ENCODE measurements at regions not wholly inside any gene's neighbourhood (a gene's known extent, or its start where the extent isn't known, plus 50 kb on each side); places are given as distances from the start of the nearest gene placed in this dataset.

DNA sequence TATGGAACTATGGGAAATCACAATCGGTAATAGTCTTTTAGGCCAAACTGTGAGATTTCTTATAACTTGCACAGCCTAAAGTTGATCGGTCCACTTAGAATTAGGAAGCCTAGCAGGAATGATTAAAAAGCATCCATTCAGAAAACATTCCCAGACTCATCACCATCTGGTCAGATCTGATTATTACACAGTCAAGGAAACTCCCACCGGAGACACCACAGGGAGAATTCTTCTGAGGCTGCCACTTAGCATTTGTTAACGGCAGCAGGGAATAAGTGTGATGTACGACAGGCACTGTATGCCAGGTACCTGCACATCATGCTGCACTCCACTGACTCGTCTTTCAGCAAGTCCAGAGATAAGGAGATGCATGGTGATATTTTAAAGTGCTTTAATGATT lies 227.6 kb upstream of the STEAP1 start:
- no peaks in the 10 kb centered on the region for H3K27me3 ChIP-seq (ENCODE audit: low read depth)
- no peak overlapping the region for H3K4me3 ChIP-seq
- no peaks in the 10 kb centered on the region for H3K36me3 ChIP-seq (replicated peaks)
- in situ Hi-C loops (cut with MboI; ENCODE audit: low sequenced_read_pairs): no loop called here
- no peaks in the 10 kb centered on the region; the same call in 1 of the 2 replicates for H3K9me3 ChIP-seq
- no peak for DNase-seq (ENCODE audit: low spot score in 2 of 2)
- peaks cover 2% of the 10 kb centered on the region; the same call in 1 of the 2 replicates for H3K4me1 ChIP-seq

DNA sequence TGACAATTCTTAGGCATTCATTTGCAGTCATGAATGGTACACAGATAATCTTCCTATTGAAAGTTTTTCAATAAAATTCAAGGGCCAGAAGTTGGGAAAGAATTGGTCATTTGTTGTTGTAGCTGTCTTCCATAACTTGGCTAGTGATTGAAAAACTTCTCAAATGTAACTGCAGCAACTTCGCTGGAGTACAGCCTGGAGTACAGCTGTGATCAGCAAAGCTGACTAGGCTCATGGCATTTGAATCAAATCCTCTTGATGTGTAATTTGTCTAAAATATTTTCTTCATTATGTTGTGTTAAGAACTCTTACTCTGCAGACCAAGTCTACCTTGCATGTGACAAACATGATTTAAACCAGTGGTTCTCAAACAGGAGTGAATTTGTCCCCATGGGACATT lies 226.5 kb upstream of the STEAP1 start:
- DNase-seq (ENCODE audit: low spot score in 2 of 2): no peak
- H3K36me3 ChIP-seq (replicated peaks): no peaks in the 10 kb centered on the region
- peaks cover 2% of the 10 kb centered on the region; the same call in 1 of the 2 replicates for H3K4me1 ChIP-seq
- H3K9me3 ChIP-seq: no peaks in the 10 kb centered on the region
- no peak overlapping the region for H3K4me3 ChIP-seq
- in situ Hi-C loops (cut with MboI; ENCODE audit: low sequenced_read_pairs): no loop called here
- no peaks in the 10 kb centered on the region for H3K27me3 ChIP-seq (ENCODE audit: low read depth)

GRCh38 chr7:89928451-89928850 lies 225.8 kb upstream of the STEAP1 start:
- DNase-seq (ENCODE audit: low spot score in 2 of 2): no peak
- Histone ChIP-seq H3K4me3 (no peak overlapping the region), H3K27me3 (ENCODE audit: low read depth) (no peaks in the 10 kb centered on the region), H3K36me3 (replicated peaks) (no peaks in the 10 kb centered on the region), H3K4me1 (peaks cover 2% of the 10 kb centered on the region; the same call in 1 of the 2 replicates), H3K9me3 (no peaks in the 10 kb centered on the region)
- in situ Hi-C loops (cut with MboI; ENCODE audit: low sequenced_read_pairs): no loop called here

DNA sequence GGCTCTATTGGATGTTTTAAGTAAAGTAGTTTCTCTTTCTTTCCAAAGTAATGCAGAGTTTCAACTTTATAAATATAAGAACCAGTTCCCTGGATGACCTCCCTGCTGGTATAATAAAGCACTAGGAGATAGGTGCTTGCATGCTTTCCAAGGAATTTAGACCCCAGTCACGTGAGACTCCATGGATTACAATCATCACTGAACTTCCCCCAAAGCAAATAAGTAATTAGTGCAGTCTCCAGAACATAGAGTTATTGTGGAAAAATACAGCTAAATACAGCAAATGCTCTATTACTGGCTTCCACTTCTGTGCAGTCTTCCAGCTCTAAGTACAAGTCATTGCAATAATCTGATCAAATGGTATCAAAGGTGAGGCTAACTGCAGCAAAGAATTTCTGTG lies 220.2 kb upstream of the STEAP1 start:
- H3K4me3 ChIP-seq: no peak overlapping the region
- H3K9me3 ChIP-seq: no peaks in the 10 kb centered on the region
- in situ Hi-C loops (cut with MboI; ENCODE audit: low sequenced_read_pairs): no loop called here
- H3K4me1 ChIP-seq: no peaks in the 10 kb centered on the region
- no peak for DNase-seq (ENCODE audit: low spot score in 2 of 2)
- H3K36me3 ChIP-seq (replicated peaks): no peaks in the 10 kb centered on the region
- H3K27me3 ChIP-seq (ENCODE audit: low read depth): no peaks in the 10 kb centered on the region

DNA sequence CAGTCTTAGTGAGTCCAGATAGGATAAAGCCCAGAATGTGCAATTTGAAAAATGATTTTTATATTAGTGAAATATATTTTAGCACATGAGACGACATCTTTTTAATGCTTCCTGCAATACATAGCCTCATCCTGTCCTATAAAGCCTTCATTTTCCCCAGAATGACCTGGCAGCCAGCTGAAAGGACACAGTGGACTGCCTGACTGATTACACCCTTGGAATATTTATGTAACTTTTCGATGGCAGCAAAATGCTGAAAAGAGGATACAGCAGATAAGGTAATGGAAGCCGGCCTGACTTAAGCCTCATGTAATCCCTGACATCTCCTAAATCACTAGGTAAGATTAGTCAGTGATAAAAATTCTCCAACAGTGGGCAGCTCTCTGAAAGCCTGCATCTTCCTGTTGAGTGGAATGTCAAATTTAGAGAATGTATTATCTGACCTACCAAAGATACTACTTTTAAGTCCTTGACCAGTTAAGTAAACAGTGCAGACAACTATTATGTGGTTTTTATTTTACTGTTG lies 210.7 kb upstream of the STEAP1 start:
- Histone ChIP-seq H3K36me3 (replicated peaks) (no peaks in the 10 kb centered on the region), H3K9me3 (no peaks in the 10 kb centered on the region), H3K4me3 (no peak overlapping the region), H3K27me3 (ENCODE audit: low read depth) (no peaks in the 10 kb centered on the region), H3K4me1 (no peaks in the 10 kb centered on the region)
- no peak for DNase-seq (ENCODE audit: low spot score in 2 of 2)
- in situ Hi-C loops (cut with MboI; ENCODE audit: low sequenced_read_pairs): no loop called here

DNA sequence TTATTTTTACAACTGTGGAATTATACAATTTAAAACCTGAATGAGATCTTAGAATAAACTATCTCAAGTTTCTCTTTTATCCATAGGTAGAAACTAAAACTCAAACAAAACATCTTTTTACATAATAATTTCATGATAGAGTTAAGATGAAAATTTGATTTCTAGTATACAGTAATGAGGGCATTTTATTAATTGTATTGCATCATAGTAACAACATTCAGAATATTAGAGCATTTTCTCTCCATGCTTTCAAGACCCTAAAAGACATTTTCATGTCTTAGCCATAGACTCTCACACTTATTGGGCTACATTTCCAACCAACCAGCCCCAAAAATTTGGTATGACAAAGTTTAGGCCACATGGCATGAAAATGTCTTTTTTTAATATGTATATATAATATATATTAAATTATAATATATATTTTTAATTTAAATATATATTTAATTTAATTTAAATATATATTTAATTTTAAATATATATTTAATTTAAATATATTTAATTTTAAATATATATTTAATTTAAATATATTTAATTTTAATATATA lies 195.7 kb upstream of the STEAP1 start:
- Histone ChIP-seq H3K4me1 (no peaks in the 10 kb centered on the region), H3K36me3 (replicated peaks) (no peaks in the 10 kb centered on the region), H3K4me3 (no peak overlapping the region), H3K27me3 (ENCODE audit: low read depth) (no peaks in the 10 kb centered on the region), H3K9me3 (no peaks in the 10 kb centered on the region; the same call in none of the 2 replicates)
- in situ Hi-C loops (cut with MboI; ENCODE audit: low sequenced_read_pairs): no loop called here
- no peak for DNase-seq (ENCODE audit: low spot score in 2 of 2)

DNA sequence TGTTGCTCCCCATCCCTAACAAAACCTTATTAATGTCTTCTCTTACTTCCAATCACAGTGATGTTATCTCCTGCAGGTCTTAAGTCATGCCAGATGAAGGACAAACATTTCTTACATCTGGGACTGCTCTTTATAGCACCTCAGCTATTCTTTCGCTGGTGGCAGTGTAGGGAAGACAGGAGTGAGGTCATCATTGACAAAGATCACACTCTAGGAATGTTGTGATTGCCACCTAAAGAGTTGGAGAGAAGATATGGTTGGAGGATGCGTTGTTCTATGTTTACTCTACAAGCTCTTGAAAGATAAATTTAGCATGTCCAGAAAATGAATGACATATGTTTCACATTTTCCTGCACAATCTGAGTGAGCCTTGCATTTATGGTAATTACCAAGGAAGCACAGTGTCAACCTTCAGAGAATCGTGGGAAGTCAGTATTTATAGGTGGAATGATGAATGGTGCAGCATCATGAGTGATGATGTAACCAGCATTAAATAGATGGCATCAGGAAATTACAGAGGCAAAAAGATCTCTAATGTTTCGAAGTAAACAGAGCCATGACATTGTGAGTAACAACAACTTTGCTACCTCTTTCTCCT lies 188.1 kb upstream of the STEAP1 start:
- Histone ChIP-seq H3K36me3 (replicated peaks) (no peaks in the 10 kb centered on the region), H3K9me3 (no peaks in the 10 kb centered on the region; the same call in 1 of the 2 replicates), H3K27me3 (ENCODE audit: low read depth) (no peaks in the 10 kb centered on the region), H3K4me3 (no peak overlapping the region), H3K4me1 (no peaks in the 10 kb centered on the region)
- DNase-seq (ENCODE audit: low spot score in 2 of 2): no peak
- in situ Hi-C loops (cut with MboI; ENCODE audit: low sequenced_read_pairs): no loop called here

DNA sequence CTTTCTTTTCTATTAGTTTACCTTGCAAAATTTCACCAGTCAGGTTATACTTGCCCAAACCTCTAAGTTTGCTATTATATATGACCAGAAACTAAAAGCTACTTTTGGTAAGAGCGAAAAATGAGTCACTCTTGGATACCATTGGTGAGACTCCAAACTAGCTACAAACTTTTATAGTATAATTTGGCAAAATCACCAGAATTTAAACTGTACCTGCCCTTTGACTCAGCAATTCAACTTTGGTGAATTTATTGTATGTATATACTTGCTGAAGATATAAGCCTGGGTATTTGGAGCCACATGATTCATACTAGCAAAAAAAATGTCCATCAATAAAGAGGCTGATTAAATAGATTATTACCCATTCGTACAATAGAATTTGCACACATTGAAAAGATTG lies 178.7 kb upstream of the STEAP1 start:
- Histone ChIP-seq H3K27me3 (ENCODE audit: low read depth) (no peaks in the 10 kb centered on the region), H3K4me3 (no peak overlapping the region), H3K9me3 (no peaks in the 10 kb centered on the region), H3K4me1 (peaks cover 22% of the 10 kb centered on the region), H3K36me3 (replicated peaks) (no peaks in the 10 kb centered on the region)
- DNase-seq (ENCODE audit: low spot score in 2 of 2): no peak
- in situ Hi-C loops (cut with MboI; ENCODE audit: low sequenced_read_pairs): no loop called here

DNA sequence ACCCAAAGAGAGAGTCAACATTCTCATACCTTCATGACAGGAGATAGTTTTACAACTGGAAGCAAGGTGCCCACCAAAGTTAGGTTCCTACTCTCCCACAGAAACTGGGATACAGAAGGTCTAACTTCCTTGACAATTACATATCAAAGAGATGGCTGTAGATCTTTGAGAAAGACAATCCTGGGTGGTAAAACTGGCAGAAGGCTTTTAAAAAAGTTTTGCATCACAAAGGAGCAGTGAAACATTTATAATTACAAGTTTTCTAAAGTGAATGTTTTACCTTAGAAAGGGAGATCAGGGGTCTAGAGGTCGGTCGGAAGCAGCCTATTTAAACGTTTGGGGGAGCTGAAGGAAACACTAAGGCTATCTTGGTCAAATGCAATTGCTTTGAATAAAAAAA lies 166.6 kb upstream of the STEAP1 start:
- Histone ChIP-seq H3K36me3 (replicated peaks) (no peaks in the 10 kb centered on the region), H3K9me3 (peaks cover 4% of the 10 kb centered on the region; the same call in 1 of the 2 replicates), H3K4me1 (peaks cover 22% of the 10 kb centered on the region), H3K4me3 (no peak overlapping the region), H3K27me3 (ENCODE audit: low read depth) (no peaks in the 10 kb centered on the region)
- in situ Hi-C loops (cut with MboI; ENCODE audit: low sequenced_read_pairs): no loop called here
- peak in 1 of 2 experiments; percentile 69 for DNase-seq (ENCODE audit: low spot score in 2 of 2)

- no peak for DNase-seq (ENCODE audit: low spot score in 2 of 2)
- peaks cover 4% of the 10 kb centered on the region; the same call in 1 of the 2 replicates for H3K9me3 ChIP-seq
- no peak overlapping the region for H3K4me3 ChIP-seq
- no peaks in the 10 kb centered on the region for H3K27me3 ChIP-seq (ENCODE audit: low read depth)
- in situ Hi-C loops (cut with MboI; ENCODE audit: low sequenced_read_pairs): no loop called here
- H3K36me3 ChIP-seq (replicated peaks): no peaks in the 10 kb centered on the region
- H3K4me1 ChIP-seq: peaks cover 22% of the 10 kb centered on the region
Observed at GRCh38 chr7:89988074-89988473, 166.2 kb upstream of the STEAP1 start.

DNA sequence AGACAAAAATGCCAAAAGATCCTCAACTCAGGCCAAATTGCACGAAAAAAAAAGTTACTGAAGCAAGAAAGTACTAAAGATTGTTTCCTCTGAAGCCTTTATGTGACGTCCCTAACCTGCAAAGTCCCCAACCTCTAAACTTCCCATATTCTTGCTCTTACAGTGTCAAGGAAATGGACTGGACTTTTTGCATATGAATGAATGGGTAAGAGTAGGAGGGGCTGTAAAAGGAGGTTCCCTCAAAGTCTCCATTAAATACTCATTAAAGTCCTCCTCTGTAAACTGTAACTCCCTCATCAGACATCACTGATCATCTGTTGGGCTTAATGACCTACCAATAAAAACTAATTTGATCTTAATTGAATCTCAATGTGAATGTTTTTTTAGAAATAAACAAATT lies 164.8 kb upstream of the STEAP1 start:
- Histone ChIP-seq H3K4me1 (peaks cover 22% of the 10 kb centered on the region), H3K27me3 (ENCODE audit: low read depth) (no peaks in the 10 kb centered on the region), H3K9me3 (peaks cover 4% of the 10 kb centered on the region; the same call in 1 of the 2 replicates), H3K36me3 (replicated peaks) (no peaks in the 10 kb centered on the region), H3K4me3 (no peak overlapping the region)
- in situ Hi-C loops (cut with MboI; ENCODE audit: low sequenced_read_pairs): no loop called here
- no peak for DNase-seq (ENCODE audit: low spot score in 2 of 2)

GRCh38 chr7:89994483-89994882 lies 159.8 kb upstream of the STEAP1 start:
- peaks cover 5% of the 10 kb centered on the region for H3K4me1 ChIP-seq
- H3K4me3 ChIP-seq: no peak overlapping the region
- no peaks in the 10 kb centered on the region for H3K36me3 ChIP-seq (replicated peaks)
- DNase-seq (ENCODE audit: low spot score in 2 of 2): no peak
- peaks cover 5% of the 10 kb centered on the region; the same call in 1 of the 2 replicates for H3K9me3 ChIP-seq
- in situ Hi-C loops (cut with MboI; ENCODE audit: low sequenced_read_pairs): no loop called here
- no peaks in the 10 kb centered on the region for H3K27me3 ChIP-seq (ENCODE audit: low read depth)

DNA sequence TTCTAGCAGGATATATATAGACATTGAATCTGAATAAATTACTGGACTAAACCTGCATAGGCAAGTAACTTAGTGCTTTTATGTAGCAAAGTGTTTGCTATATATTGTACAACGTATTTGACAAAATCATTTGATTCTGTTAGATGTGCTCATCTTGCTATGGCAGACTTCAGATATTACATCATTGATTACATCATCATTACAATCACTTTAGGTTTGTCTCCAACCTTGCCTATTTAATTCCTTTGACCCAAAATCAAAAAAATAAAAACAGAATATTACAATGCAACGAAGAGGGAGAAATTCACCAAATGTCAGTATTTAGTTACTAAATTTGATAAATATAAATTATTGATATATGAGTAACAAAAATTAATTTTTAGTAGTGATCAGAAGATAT lies 155.7 kb upstream of the STEAP1 start:
- Histone ChIP-seq H3K36me3 (replicated peaks) (no peaks in the 10 kb centered on the region), H3K4me3 (no peak overlapping the region), H3K9me3 (0 out of 2 replicates have a peak, but pooled peaks cover 2% of the 10 kb centered on the region), H3K27me3 (ENCODE audit: low read depth) (no peaks in the 10 kb centered on the region), H3K4me1 (no peaks in the 10 kb centered on the region)
- no peak for DNase-seq (ENCODE audit: low spot score in 2 of 2)
- in situ Hi-C loops (cut with MboI; ENCODE audit: low sequenced_read_pairs): no loop called here

DNA sequence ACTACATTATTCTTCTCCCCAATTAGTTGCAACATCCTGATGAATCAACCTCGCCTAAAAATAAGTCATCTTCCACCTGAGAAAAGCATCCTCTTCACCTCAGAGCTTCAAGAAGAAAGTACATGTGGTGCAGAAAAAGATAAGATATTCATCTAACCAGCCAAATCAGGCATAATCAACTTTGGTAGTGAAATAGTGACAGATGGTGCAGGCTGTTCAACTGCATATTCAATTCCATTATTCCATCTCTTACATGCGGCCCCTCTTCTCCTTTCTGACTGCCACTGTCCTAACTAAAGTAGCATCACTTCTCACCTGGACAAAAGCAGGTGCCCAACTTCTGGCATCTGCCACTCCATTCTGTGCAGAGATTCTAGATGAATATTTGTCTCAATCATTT lies 148.4 kb upstream of the STEAP1 start:
- H3K36me3 ChIP-seq (replicated peaks): 0 out of 2 replicates have a peak, but pooled peaks cover 2% of the 10 kb centered on the region
- H3K9me3 ChIP-seq: no peaks in the 10 kb centered on the region
- peaks cover 33% of the 10 kb centered on the region for H3K4me1 ChIP-seq
- H3K27me3 ChIP-seq (ENCODE audit: low read depth): no peaks in the 10 kb centered on the region
- DNase-seq (ENCODE audit: low spot score in 2 of 2): no peak
- in situ Hi-C loops (cut with MboI; ENCODE audit: low sequenced_read_pairs): no loop called here
- no peak overlapping the region for H3K4me3 ChIP-seq
